ENCODE measurements at regions not wholly inside any gene's neighbourhood (a gene's known extent, or its start where the extent isn't known, plus 50 kb on each side); places are given as distances from the start of the nearest gene placed in this dataset.

DNA sequence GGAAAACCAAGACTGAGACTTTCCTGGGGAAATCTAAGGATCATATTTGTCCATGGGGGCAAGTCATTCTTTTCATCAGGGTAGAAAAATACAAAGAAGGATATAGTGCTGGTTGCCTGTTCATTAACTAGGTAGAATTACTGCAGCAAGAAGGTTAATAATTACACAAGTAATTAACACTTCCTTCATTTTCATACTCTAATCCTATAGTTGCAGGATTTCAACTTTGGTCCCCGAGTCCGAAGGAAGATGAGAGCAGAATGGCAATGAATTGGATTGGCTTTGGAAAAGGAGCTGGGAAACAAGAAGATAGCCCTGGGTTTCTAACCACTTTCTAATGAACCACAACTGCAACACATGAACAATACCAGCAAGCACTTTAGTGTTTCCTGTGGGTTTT is 199.2 kb upstream of the ESRRG start:
- ChIA-PET CTCF (no interaction called here), POLR2A (no interaction called here)
- DNase-seq (ENCODE audit: extremely low spot score) = no peak
- TF ChIP-seq CTCF (IDR thresholded peaks at IDR 0.05; ENCODE audit: control extremely low read depth, extremely low read depth, low read depth, missing control alignments) = no peak

DNA sequence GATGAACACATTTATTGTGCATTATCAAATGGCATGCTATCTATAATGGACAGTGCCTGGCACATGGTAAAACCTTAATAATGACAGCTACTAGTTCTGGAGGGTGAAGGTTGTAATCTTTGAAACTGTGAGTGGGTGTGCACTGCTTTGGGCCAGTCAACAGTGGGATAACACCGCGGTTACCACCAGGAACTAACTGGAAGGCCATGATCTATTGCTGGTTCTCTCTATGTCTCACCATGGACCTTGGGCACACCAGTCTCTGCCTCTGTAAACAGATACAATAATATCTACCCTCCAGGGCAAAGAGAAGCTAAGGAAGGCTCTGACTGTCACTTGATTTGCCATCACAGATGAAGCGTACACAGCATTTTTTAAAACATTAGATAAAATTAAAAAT is 198.6 kb upstream of the ESRRG start:
- ChIA-PET POLR2A (no interaction called here), CTCF (no interaction called here)
- DNase-seq (ENCODE audit: extremely low spot score) = no peak
- no peak for TF ChIP-seq CTCF (IDR thresholded peaks at IDR 0.05; ENCODE audit: control extremely low read depth, extremely low read depth, low read depth, missing control alignments)

DNA sequence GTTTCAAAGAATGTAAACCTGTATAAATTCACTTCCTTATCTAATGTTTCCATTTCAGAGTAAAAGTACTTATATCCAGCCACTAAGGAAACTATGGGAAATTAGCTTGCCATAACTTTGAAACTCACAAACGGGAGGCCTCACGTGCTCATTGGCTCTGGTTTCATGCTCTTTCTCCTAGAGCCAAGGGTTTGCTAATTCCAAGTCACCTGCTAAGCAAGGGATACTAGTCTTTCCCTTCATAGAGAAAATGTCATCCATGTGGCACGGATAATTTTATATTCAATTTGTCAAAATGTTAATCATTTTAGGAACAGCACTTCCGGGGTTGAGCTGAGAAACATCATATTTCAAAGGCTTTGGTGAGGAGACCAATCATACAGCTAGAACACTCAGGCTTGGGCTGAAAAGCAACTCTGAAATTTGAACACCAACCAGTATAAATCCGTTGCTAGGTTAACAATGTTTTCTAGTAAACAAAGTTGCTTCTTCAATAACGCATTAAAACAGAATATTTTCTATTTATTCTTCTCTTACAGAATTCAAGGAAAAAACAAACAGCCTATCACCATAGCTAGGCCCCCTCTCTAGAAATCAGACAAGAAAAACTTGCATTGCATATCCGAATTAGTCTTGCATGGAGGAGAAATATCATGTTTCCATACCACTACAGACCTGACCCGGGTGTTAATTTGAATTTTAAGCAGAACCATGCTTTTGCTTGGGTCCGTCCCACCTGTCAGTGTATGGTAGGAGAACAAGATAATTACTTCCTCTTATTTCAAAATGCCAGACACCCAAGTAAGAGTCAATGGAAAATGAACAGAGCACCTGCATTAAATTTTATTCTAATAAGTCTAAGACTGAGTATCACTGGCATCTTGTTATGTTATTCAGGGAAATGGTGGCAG is 196.1 kb upstream of the ESRRG start:
- POLR2A ChIA-PET = no interaction called here
- CTCF ChIA-PET = no interaction called here
- no peak for DNase-seq (ENCODE audit: extremely low spot score)
- TF ChIP-seq CTCF (IDR thresholded peaks at IDR 0.05; ENCODE audit: control extremely low read depth, extremely low read depth, low read depth, missing control alignments) = no peak

DNA sequence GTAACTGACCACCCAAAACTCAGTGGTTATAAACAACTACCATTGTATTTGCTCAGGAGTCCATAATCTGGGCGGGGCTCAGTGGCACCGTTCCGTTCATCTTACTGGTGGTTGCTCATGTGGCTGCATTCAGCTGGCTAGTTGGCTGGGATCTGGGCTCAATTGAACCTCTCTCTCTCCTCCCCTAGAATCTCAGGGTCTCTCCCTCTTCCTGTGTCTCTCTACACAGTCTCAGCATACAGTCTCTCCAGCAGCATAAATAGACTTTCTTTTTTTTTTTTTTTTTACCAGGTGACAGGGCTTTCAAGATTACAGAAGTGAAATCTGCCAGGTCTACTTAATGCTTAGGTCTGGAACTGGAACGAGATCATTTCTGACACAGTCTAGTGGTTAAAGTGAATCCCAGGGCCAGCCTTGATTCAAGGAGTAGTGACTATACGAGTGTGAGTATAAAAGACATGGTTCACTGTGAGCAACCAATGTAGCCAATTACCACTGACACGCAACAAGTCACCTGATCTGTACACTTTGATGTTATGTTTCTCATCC is 193.7 kb upstream of the ESRRG start:
- CTCF ChIA-PET = no interaction called here

DNA sequence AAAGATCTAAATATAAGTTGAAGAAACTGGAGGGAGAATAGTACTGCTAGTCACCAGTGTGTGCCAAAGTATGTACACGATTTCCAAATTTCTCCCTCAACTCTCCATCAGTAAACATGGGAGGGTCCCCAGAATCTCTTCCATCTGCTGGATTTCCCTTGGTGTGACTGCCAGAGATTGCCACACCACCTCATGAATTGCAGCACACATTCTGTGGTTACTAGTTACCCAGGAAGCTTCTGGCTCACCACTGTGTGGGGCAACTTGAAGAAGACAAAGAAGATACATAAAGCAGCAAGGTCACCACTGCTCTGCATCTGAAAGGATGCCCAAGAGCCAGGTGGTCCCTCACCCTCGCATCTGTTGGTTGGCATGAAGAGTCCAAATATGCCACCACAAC is 191.7 kb upstream of the ESRRG start:
- ChIA-PET CTCF (no interaction called here), POLR2A (no interaction called here)
- TF ChIP-seq CTCF (IDR thresholded peaks at IDR 0.05; ENCODE audit: control extremely low read depth, extremely low read depth, low read depth, missing control alignments) = no peak
- no peak for DNase-seq (ENCODE audit: extremely low spot score)

More for the DNA sequence above, 193.7 kb upstream of the ESRRG start:
- DNase-seq (ENCODE audit: extremely low spot score) = no peak
- POLR2A ChIA-PET = no interaction called here
- TF ChIP-seq CTCF (IDR thresholded peaks at IDR 0.05; ENCODE audit: control extremely low read depth, extremely low read depth, low read depth, missing control alignments) = no peak

- no peak for TF ChIP-seq CTCF (IDR thresholded peaks at IDR 0.05; ENCODE audit: control extremely low read depth, extremely low read depth, low read depth, missing control alignments)
- POLR2A ChIA-PET = no interaction called here
- CTCF ChIA-PET = no interaction called here
- no peak for DNase-seq (ENCODE audit: extremely low spot score)
These were observed 190.7 kb upstream of the ESRRG start for GRCh38 chr1:216913976-216914375.

All from GM10248 (cell line).